HepG2 (cell line): ENCODE measurements at regions not wholly inside any gene's neighbourhood (a gene's known extent, or its start where the extent isn't known, plus 50 kb on each side); places are given as distances from the start of the nearest gene placed in this dataset.

ENCODE experiments used
- ATAC-seq: fragments of 200-7000 bp; cut with Tn5 transposase; 3 replicates; pipeline ENCODE4 v1.9.1; 2020; ENCODE audit warnings: mild to moderate bottlenecking, moderate library complexity
- BruUV-seq: library from RNA; stranded (reverse); fragments of 400-500 nt; replicated peaks from 2 replicates; lab custom pipeline; 2021; lab: Mats Ljungman, UMichigan
- CTCF ChIA-PET: fragments of 300-600 bp; formaldehyde crosslinking; extraction: SDS; loops from one replicate; lab custom pipeline; 2021; ENCODE audit warnings: low total read pairs, inconsistent platforms, low intra/inter-chr PET ratio; lab: Yijun Ruan, JAX
- POLR2A ChIA-PET: fragments of 350-600 bp; sonication (Branson Sonifier 250); formaldehyde crosslinking; loops from one replicate; lab custom pipeline; 2020; ENCODE audit warnings: antibody characterized with exemption, inconsistent platforms; lab: Yijun Ruan, JAX
- DNase-seq: peaks from one replicate; pipeline ENCODE4 v3.0.0-alpha.2; 2015; ENCODE audit warnings: low spot score
- FAIRE-seq: peaks from 3 replicates; lab custom pipeline; 2011; peaks lifted over from hg19 to GRCh38; lab: Jason Lieb, UNC
- H2AFZ ChIP-seq: one replicate; pipeline ENCODE4 v1.6.1; 2011; ENCODE audit warnings: low read length, inconsistent platforms
- H3K27ac ChIP-seq: fragments of 300-600 bp; 3 replicates; pipeline ENCODE4 v1.8.0; 2011; ENCODE audit warnings: mixed run types, mild to moderate bottlenecking, mixed read lengths, low read length, inconsistent platforms; ENCODE audit not compliant: insufficient read depth; ENCODE audit errors: extremely low read length
- H3K27me3 ChIP-seq, 2 experiments: fragments of 200-600 bp in 1 of 2; 2 replicates in 1 of 2; 3 replicates in 1 of 2; pipeline versions ENCODE4 v1.6.0 to v1.8.0; 2011; ENCODE audit warnings: low read length in 2 of 2, mild to moderate bottlenecking in 2 of 2, moderate library complexity in 2 of 2, inconsistent platforms in 1 of 2; ENCODE audit not compliant: insufficient read depth in 2 of 2, control insufficient read depth in 1 of 2
- H3K36me3 ChIP-seq, 2 experiments: fragments of 200-600 bp in 1 of 2; replicated peaks in 1 of 2; 2 replicates in 1 of 2; 3 replicates in 1 of 2; pipeline versions ENCODE4 v1.5.1 to v1.8.0; 2011; ENCODE audit warnings: low read length in 2 of 2, inconsistent platforms in 1 of 2; ENCODE audit not compliant: insufficient read depth in 2 of 2, control insufficient read depth in 1 of 2
- H3K4me1 ChIP-seq: 2 replicates; pipeline ENCODE4 v1.5.1; 2012; ENCODE audit warnings: low read length, inconsistent platforms; ENCODE audit not compliant: insufficient read depth
- H3K4me2 ChIP-seq: 2 replicates; pipeline ENCODE4 v1.6.0; 2011; ENCODE audit warnings: low read depth, low read length, inconsistent platforms
- H3K4me3 ChIP-seq, 3 experiments: fragments of 200-600 bp in 1 of 3; sonication (generic), shearing (Covaris generic) in 1 of 3; replicated peaks in 1 of 3; 2 replicates each; pipeline ENCODE4 v1.5.1; 2011 to 2016; ENCODE audit warnings: low read length in 3 of 3, inconsistent platforms in 2 of 3, low read depth in 2 of 3, mild to moderate bottlenecking in 2 of 3, control low read depth in 1 of 3, mixed read lengths in 1 of 3; ENCODE audit not compliant: insufficient read depth in 1 of 3
- H3K79me2 ChIP-seq: one replicate; pipeline ENCODE4 v1.6.1; 2011; ENCODE audit warnings: low read length, inconsistent platforms; ENCODE audit not compliant: insufficient read depth
- H3K9ac ChIP-seq: 2 replicates; pipeline ENCODE4 v1.6.0; 2011; ENCODE audit warnings: mild to moderate bottlenecking, low read depth, low read length, inconsistent platforms; ENCODE audit not compliant: insufficient read depth
- H3K9me3 ChIP-seq: 2 replicates; pipeline ENCODE4 v1.5.1; 2012; ENCODE audit warnings: mild to moderate bottlenecking, low read length
- H4K20me1 ChIP-seq: 2 replicates; pipeline ENCODE4 v1.6.0; 2011; ENCODE audit warnings: inconsistent platforms, mild to moderate bottlenecking, low read length, moderate library complexity; ENCODE audit not compliant: insufficient read depth
- FOXA3 ChIP-seq: IDR thresholded peaks from 2 replicates; pipeline ENCODE4 v1.6.1; 2016; ENCODE audit warnings: missing genetic modification reagents, missing compliant biosample characterization
- FOXM1 ChIP-seq: sonication (generic); formaldehyde crosslinking; IDR thresholded peaks from 2 replicates; pipeline ENCODE4 v1.5.0; 2020; ENCODE audit warnings: missing genetic modification reagents
- GABPB1 ChIP-seq: IDR thresholded peaks from 2 replicates; pipeline ENCODE4 v1.6.1; 2016; ENCODE audit warnings: mild to moderate bottlenecking, missing genetic modification reagents, moderate library complexity, missing compliant biosample characterization
- HIVEP1 ChIP-seq: sonication (generic); formaldehyde crosslinking; IDR thresholded peaks from 2 replicates; pipeline ENCODE4 v1.4.0; 2020; ENCODE audit warnings: mild to moderate bottlenecking, missing genetic modification reagents
- NR2F1 ChIP-seq, 2 experiments: fragments of 450-650 bp in 1 of 2; formaldehyde crosslinking in 1 of 2; IDR thresholded peaks; 2 replicates each; pipeline versions ENCODE4 v1.5.0 to v1.6.1; 2016 to 2020; ENCODE audit warnings: mild to moderate bottlenecking in 1 of 2, missing compliant biosample characterization in 1 of 2, missing genetic modification reagents in 1 of 2, moderate library complexity in 1 of 2
- NR2F2 ChIP-seq: IDR thresholded peaks from 2 replicates; pipeline ENCODE4 v1.6.1; 2012; ENCODE audit warnings: low read depth, inconsistent platforms, borderline replicate concordance
- RFXAP ChIP-seq: sonication (generic); formaldehyde crosslinking; IDR thresholded peaks from 2 replicates; pipeline ENCODE4 v1.4.0; 2020; ENCODE audit warnings: missing genetic modification reagents, borderline replicate concordance
- SOX5 ChIP-seq: IDR thresholded peaks from 2 replicates; pipeline ENCODE4 v1.6.1; 2016; ENCODE audit warnings: borderline replicate concordance
- ZNF841 ChIP-seq: sonication (generic); formaldehyde crosslinking; IDR thresholded peaks from 2 replicates; pipeline ENCODE4 v1.8.1; 2023; ENCODE audit warnings: missing genetic modification reagents, borderline replicate concordance
- WGBS: methylation state at CpG from one replicate; pipeline ENCODE4 v1.1.6; 2017; ENCODE audit warnings: low lambda C conversion rate; 5-methylcytosine and 5-hydroxymethylcytosine counted together
- in situ Hi-C: cut with HindIII; loops from 2 replicates; pipeline ENCODE4 v1.10.0; 2017; ENCODE audit warnings: low pct_unique_long_range_greater_than_20kb; ENCODE audit not compliant: extremely low pct_ligation_motif_present
- intact Hi-C: fragments of 100-400 bp; cut with micrococcal nuclease; formaldehyde crosslinking; loops from one replicate; pipeline ENCODE4 v1.10.0; 2022; ENCODE audit not compliant: unreplicated experiment
- TF ChIP-seq, protein P1 (sequence below): sonication (generic); IDR thresholded peaks from 2 replicates; pipeline ENCODE4 v1.6.1; 2016; ENCODE audit warnings: low read depth, borderline replicate concordance
- TF ChIP-seq, protein P2 (sequence below): sonication (generic); formaldehyde crosslinking; IDR thresholded peaks from 2 replicates; pipeline ENCODE4 v1.4.0; 2020; ENCODE audit warnings: missing genetic modification reagents
- TF ChIP-seq, protein P3 (sequence below): sonication (generic); formaldehyde crosslinking; IDR thresholded peaks from 2 replicates; pipeline ENCODE4 v1.4.0; 2020; ENCODE audit warnings: missing genetic modification reagents, borderline replicate concordance
- TF ChIP-seq, protein P4 (sequence below): sonication (generic); formaldehyde crosslinking; IDR thresholded peaks from 2 replicates; pipeline ENCODE4 v1.4.0; 2020; ENCODE audit warnings: missing genetic modification reagents
- TF ChIP-seq, protein P5 (sequence below): sonication (generic); formaldehyde crosslinking; IDR thresholded peaks from 2 replicates; pipeline ENCODE4 v1.8.1; 2023; ENCODE audit warnings: mild to moderate bottlenecking, moderate library complexity, missing genetic modification reagents
- TF ChIP-seq, protein P6 (sequence below): sonication (generic); formaldehyde crosslinking; IDR thresholded peaks from 2 replicates; pipeline ENCODE4 v1.8.1; 2022; ENCODE audit warnings: mild to moderate bottlenecking, missing genetic modification reagents

DNA sequence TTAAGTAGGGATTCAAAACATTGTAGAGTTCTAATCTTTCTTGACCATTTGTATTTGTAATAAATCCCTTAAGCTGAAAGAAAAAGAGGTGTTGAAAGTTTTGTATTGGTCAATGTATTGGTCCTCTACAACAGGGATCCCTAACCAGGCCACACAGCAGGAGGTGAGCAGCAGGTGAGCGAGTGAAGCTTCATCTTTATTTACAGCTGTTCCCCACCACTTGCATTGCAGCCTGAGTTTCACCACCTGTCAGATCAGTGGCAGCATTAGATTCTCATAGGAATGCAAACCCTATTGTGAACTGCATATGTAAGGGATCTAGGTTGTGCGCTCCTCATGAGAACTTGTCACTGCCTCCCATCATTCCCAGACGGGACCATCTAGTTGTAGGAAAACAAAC, 715.7 kb upstream of the NXPH2 start:
- Histone ChIP-seq H3K9ac (no peak overlapping the region), H3K27ac (no peak overlapping the region), H3K4me2 (no peak overlapping the region), H3K79me2 (no peaks in the 10 kb centered on the region), H3K9me3 (peaks cover 27% of the 10 kb centered on the region), H3K36me3 (no peaks in the 10 kb centered on the region), H3K4me3 (no peak overlapping the region), H3K4me1 (no peaks in the 10 kb centered on the region), H3K27me3 (no peaks in the 10 kb centered on the region), H4K20me1 (no peaks in the 10 kb centered on the region), H2AFZ (no peak overlapping the region)
- ATAC-seq (no peak), DNase-seq (no peak), FAIRE-seq (no peak)
- BruUV-seq = no TSS peak
- in situ Hi-C loops = no loop called here
- intact Hi-C loops = no loop called here
- POLR2A ChIA-PET = no interaction called here
- WGBS = 12% methylated on average over 3 of the region's 3 CpGs
- CTCF ChIA-PET = no interaction called here
- TF ChIP-seq, protein P1, sequence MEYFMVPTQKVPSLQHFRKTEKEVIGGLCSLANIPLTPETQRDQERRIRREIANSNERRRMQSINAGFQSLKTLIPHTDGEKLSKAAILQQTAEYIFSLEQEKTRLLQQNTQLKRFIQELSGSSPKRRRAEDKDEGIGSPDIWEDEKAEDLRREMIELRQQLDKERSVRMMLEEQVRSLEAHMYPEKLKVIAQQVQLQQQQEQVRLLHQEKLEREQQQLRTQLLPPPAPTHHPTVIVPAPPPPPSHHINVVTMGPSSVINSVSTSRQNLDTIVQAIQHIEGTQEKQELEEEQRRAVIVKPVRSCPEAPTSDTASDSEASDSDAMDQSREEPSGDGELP = no peak
- TF ChIP-seq GABPB1 (CRISPR knock-in tag) (no peak), ZNF841 (CRISPR knock-in tag) (no peak), RFXAP (no peak), NR2F1 (CRISPR knock-in tag; IDR thresholded peaks at IDR 0.05) (no peak), FOXM1 (CRISPR knock-in tag) (no peak), SOX5 (CRISPR knock-in tag) (no peak), FOXA3 (no peak), HIVEP1 (CRISPR knock-in tag) (no peak), NR2F2 (no peak)
- TF ChIP-seq, protein P2, sequence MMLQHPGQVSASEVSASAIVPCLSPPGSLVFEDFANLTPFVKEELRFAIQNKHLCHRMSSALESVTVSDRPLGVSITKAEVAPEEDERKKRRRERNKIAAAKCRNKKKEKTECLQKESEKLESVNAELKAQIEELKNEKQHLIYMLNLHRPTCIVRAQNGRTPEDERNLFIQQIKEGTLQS (CRISPR knock-in tag) = no peak
- TF ChIP-seq, protein P3, sequence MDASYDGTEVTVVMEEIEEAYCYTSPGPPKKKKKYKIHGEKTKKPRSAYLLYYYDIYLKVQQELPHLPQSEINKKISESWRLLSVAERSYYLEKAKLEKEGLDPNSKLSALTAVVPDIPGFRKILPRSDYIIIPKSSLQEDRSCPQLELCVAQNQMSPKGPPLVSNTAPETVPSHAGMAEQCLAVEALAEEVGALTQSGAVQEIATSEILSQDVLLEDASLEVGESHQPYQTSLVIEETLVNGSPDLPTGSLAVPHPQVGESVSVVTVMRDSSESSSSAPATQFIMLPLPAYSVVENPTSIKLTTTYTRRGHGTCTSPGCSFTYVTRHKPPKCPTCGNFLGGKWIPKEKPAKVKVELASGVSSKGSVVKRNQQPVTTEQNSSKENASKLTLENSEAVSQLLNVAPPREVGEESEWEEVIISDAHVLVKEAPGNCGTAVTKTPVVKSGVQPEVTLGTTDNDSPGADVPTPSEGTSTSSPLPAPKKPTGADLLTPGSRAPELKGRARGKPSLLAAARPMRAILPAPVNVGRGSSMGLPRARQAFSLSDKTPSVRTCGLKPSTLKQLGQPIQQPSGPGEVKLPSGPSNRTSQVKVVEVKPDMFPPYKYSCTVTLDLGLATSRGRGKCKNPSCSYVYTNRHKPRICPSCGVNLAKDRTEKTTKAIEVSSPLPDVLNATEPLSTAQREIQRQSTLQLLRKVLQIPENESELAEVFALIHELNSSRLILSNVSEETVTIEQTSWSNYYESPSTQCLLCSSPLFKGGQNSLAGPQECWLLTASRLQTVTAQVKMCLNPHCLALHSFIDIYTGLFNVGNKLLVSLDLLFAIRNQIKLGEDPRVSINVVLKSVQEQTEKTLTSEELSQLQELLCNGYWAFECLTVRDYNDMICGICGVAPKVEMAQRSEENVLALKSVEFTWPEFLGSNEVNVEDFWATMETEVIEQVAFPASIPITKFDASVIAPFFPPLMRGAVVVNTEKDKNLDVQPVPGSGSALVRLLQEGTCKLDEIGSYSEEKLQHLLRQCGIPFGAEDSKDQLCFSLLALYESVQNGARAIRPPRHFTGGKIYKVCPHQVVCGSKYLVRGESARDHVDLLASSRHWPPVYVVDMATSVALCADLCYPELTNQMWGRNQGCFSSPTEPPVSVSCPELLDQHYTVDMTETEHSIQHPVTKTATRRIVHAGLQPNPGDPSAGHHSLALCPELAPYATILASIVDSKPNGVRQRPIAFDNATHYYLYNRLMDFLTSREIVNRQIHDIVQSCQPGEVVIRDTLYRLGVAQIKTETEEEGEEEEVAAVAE (CRISPR knock-in tag) = no peak
- TF ChIP-seq, protein P4, sequence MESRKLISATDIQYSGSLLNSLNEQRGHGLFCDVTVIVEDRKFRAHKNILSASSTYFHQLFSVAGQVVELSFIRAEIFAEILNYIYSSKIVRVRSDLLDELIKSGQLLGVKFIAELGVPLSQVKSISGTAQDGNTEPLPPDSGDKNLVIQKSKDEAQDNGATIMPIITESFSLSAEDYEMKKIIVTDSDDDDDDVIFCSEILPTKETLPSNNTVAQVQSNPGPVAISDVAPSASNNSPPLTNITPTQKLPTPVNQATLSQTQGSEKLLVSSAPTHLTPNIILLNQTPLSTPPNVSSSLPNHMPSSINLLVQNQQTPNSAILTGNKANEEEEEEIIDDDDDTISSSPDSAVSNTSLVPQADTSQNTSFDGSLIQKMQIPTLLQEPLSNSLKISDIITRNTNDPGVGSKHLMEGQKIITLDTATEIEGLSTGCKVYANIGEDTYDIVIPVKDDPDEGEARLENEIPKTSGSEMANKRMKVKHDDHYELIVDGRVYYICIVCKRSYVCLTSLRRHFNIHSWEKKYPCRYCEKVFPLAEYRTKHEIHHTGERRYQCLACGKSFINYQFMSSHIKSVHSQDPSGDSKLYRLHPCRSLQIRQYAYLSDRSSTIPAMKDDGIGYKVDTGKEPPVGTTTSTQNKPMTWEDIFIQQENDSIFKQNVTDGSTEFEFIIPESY (CRISPR knock-in tag) = no peak
- TF ChIP-seq, protein P5, sequence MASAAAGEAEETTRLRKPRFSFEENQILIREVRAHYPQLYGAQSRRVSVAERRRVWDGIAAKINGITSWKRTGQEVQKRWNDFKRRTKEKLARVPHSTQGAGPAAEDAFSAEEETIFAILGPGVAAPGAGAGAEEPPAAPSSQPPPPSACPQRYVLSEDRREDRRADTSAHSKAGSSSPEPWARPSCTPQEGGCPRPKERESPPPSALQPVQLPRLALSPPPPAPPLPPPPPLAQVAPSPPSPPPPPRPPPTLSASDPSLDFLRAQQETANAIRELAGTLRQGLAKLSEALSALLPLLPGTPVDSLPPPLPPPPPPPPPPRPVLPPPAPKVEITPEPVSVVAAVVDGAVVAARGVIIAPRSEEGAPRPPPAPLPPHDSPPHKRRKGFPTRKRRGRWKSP (CRISPR knock-in tag) = no peak
- TF ChIP-seq, protein P6, sequence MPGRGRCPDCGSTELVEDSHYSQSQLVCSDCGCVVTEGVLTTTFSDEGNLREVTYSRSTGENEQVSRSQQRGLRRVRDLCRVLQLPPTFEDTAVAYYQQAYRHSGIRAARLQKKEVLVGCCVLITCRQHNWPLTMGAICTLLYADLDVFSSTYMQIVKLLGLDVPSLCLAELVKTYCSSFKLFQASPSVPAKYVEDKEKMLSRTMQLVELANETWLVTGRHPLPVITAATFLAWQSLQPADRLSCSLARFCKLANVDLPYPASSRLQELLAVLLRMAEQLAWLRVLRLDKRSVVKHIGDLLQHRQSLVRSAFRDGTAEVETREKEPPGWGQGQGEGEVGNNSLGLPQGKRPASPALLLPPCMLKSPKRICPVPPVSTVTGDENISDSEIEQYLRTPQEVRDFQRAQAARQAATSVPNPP (CRISPR knock-in tag) = no peak
